Loucy (cell line): ENCODE measurements at regions not wholly inside any gene's neighbourhood (a gene's known extent, or its start where the extent isn't known, plus 50 kb on each side); places are given as distances from the start of the nearest gene placed in this dataset.

ENCODE experiments used
- H2AFZ ChIP-seq: fragments of 200-600 bp; sonication (generic); 2 replicates; pipeline ENCODE4 v1.6.0; 2016; ENCODE audit warnings: antibody characterized with exemption, mild to moderate bottlenecking, low read length, moderate library complexity
- H3F3A ChIP-seq: fragments of 200-600 bp; 2 replicates; pipeline ENCODE4 v1.6.0; 2016; ENCODE audit warnings: antibody characterized with exemption, low read depth, mild to moderate bottlenecking
- H3K27me3 ChIP-seq: fragments of 200-600 bp; sonication (generic); 2 replicates; pipeline ENCODE4 v1.6.1; 2014; ENCODE audit warnings: low read length, mild to moderate bottlenecking; ENCODE audit not compliant: insufficient read depth, poor library complexity, severe bottlenecking
- H3K36me3 ChIP-seq: fragments of 200-600 bp; sonication (generic); 2 replicates; pipeline ENCODE4 v1.6.1; 2016; ENCODE audit warnings: low read length; ENCODE audit not compliant: insufficient read depth
- H3K4me1 ChIP-seq: fragments of 200-600 bp; sonication (generic); 2 replicates; pipeline ENCODE4 v1.5.1; 2014; ENCODE audit warnings: low read length, mild to moderate bottlenecking; ENCODE audit not compliant: insufficient read depth, poor library complexity, severe bottlenecking
- H3K4me2 ChIP-seq: fragments of 200-600 bp; sonication (generic); 2 replicates; pipeline ENCODE4 v1.6.0; 2014; ENCODE audit warnings: antibody characterized with exemption, low read length, low read depth, mild to moderate bottlenecking; ENCODE audit not compliant: poor library complexity, severe bottlenecking
- H3K4me3 ChIP-seq: fragments of 200-600 bp; sonication (generic); 2 replicates; pipeline ENCODE4 v1.5.1; 2014; ENCODE audit warnings: low read length, mild to moderate bottlenecking, mixed read lengths; ENCODE audit not compliant: poor library complexity, severe bottlenecking
- H3K79me2 ChIP-seq: fragments of 200-600 bp; sonication (generic); 2 replicates; pipeline ENCODE4 v1.6.1; 2014; ENCODE audit warnings: low read length; ENCODE audit not compliant: insufficient read depth
- H3K9ac ChIP-seq: fragments of 200-600 bp; sonication (generic); 2 replicates; pipeline ENCODE4 v1.6.0; 2014; ENCODE audit warnings: mild to moderate bottlenecking, low read depth, low read length, moderate library complexity; ENCODE audit not compliant: poor library complexity, severe bottlenecking
- H3K9me2 ChIP-seq: fragments of 200-600 bp; sonication (generic); replicated peaks from 2 replicates; pipeline ENCODE4 v1.6.1; 2016; ENCODE audit warnings: low read depth, low read length, mixed read lengths
- H3K9me3 ChIP-seq: fragments of 200-600 bp; sonication (generic); 2 replicates; pipeline ENCODE4 v1.6.1; 2014; ENCODE audit warnings: mild to moderate bottlenecking, antibody characterized with exemption, low read length, low read depth; ENCODE audit not compliant: insufficient read depth
- H4K20me1 ChIP-seq: fragments of 200-600 bp; sonication (generic); 2 replicates; pipeline ENCODE4 v1.6.0; 2014; ENCODE audit warnings: antibody characterized with exemption, low read length, mild to moderate bottlenecking; ENCODE audit not compliant: insufficient read depth, poor library complexity, severe bottlenecking
- EZH2phosphoT487 ChIP-seq: fragments of 200-600 bp; IDR thresholded peaks from 2 replicates; pipeline ENCODE4 v1.6.1; 2018; ENCODE audit warnings: antibody characterized with exemption, mild to moderate bottlenecking, moderate library complexity, borderline replicate concordance
- TF ChIP-seq, protein P1 (sequence below): fragments of 200-600 bp; sonication (generic); conservative IDR thresholded peaks from 2 replicates; pipeline ENCODE4 v1.5.1; 2014; ENCODE audit warnings: mild to moderate bottlenecking, antibody characterized with exemption, low read length

DNA sequence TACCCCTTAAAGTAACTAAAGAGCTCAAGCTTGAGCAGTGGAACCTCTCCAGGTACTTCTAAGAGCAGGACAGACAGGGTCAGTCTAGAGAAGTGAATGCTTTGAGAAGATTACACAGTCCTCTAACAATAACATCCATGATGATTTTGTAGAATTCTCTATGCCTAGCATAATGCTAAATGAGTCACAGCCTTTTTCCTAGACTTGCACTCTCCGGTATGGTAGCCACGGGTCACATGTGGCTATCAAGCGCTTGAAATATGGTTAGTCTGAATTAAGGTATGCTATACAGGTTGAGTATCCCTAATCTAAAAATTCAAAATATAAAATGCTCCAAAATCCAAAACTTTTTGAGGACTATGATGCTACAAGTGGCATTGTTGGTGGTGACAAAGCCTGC lies 166.6 kb upstream of the MKLN1 start:
- TF ChIP-seq EZH2phosphoT487 = no peak
- TF ChIP-seq, protein P1, sequence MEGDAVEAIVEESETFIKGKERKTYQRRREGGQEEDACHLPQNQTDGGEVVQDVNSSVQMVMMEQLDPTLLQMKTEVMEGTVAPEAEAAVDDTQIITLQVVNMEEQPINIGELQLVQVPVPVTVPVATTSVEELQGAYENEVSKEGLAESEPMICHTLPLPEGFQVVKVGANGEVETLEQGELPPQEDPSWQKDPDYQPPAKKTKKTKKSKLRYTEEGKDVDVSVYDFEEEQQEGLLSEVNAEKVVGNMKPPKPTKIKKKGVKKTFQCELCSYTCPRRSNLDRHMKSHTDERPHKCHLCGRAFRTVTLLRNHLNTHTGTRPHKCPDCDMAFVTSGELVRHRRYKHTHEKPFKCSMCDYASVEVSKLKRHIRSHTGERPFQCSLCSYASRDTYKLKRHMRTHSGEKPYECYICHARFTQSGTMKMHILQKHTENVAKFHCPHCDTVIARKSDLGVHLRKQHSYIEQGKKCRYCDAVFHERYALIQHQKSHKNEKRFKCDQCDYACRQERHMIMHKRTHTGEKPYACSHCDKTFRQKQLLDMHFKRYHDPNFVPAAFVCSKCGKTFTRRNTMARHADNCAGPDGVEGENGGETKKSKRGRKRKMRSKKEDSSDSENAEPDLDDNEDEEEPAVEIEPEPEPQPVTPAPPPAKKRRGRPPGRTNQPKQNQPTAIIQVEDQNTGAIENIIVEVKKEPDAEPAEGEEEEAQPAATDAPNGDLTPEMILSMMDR = no peak

DNA sequence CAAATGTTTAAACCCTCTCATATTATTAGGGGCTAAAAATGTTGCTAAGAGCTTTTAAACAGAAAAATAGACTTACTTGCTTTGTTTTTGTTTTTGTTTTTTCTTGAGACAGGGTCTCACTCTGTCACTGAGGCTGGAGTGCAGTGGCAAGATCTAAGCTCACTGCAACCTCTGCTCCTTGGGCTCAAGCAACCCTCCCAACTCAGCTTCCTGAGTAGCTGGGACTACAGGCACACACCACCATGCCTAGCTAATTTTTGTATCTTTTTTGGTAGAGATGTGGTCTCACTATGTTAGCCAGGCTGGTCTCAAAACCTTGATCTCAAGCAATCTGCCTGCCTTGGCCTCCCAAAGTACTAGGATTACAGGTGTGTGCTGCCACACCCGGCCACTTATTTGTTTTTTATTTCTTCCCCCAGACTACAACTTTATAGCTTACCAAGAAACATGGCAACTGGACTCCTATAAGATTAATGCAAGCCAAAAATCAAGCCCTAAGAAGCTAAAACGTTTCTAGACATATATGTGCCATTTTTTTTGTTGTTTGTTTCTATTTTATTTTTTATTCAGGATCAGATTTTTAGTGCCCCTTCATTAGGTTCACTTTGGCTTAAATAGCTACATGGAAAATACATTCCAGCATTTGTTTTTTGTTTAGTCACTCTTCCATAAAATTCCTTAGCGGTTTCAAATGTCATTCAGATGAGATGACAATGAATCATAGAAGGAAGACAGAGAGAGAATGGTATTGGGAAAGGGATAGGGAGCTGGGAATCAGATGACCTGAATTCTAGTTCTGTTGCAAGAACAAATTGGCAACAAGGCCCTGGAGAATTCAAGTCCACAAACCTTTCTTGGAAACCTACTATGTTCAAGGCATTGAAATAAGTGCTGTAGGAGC lies 163.4 kb upstream of the MKLN1 start:
- no peak overlapping the region for H2AFZ ChIP-seq
- no peaks in the 10 kb centered on the region for H3K36me3 ChIP-seq
- no peaks in the 10 kb centered on the region for H3K9me2 ChIP-seq
- no peaks in the 10 kb centered on the region for H3K79me2 ChIP-seq
- no peaks in the 10 kb centered on the region for H3K9me3 ChIP-seq
- no peaks in the 10 kb centered on the region for H3F3A ChIP-seq
- no peaks in the 10 kb centered on the region for H3K4me1 ChIP-seq
- no peaks in the 10 kb centered on the region for H3K27me3 ChIP-seq
- TF ChIP-seq, protein P1 = no peak
- TF ChIP-seq EZH2phosphoT487 = no peak
- H3K4me2 ChIP-seq = no peak overlapping the region
- no peak overlapping the region for H3K9ac ChIP-seq
- H4K20me1 ChIP-seq = no peaks in the 10 kb centered on the region
- H3K4me3 ChIP-seq = no peak overlapping the region

More for the DNA sequence above, 166.6 kb upstream of the MKLN1 start:
- H3K9me2 ChIP-seq = no peaks in the 10 kb centered on the region
- no peaks in the 10 kb centered on the region for H3K27me3 ChIP-seq
- H3K9ac ChIP-seq = no peak overlapping the region
- no peak overlapping the region for H3K4me2 ChIP-seq
- H3K4me3 ChIP-seq = no peak overlapping the region
- H3F3A ChIP-seq = no peaks in the 10 kb centered on the region
- no peaks in the 10 kb centered on the region for H3K79me2 ChIP-seq
- no peak overlapping the region for H2AFZ ChIP-seq
- no peaks in the 10 kb centered on the region for H3K36me3 ChIP-seq
- no peaks in the 10 kb centered on the region for H3K9me3 ChIP-seq
- no peaks in the 10 kb centered on the region for H4K20me1 ChIP-seq
- H3K4me1 ChIP-seq = no peaks in the 10 kb centered on the region

DNA sequence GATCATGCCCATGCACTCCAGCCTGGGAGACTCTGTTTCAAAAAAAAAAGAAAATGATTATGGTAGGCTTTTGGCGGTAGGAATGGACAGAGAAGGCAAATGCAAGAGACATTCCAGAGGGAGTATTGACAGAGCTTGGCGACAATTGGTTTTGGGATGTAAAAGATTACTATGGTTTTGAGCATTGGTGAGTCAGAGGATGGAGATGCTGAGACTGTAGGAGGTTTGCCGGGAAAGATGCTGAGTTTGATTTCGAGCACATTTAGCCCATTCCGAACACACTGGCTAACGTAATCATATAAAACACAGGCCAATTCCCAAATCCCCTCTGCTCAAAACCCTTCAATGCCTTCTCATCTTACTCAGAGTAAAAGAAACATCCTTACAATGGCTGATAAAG lies 161.6 kb upstream of the MKLN1 start:
- H3K4me1 ChIP-seq = no peaks in the 10 kb centered on the region
- H3K4me3 ChIP-seq = no peak overlapping the region
- no peaks in the 10 kb centered on the region for H3K9me3 ChIP-seq
- H3K9me2 ChIP-seq = no peaks in the 10 kb centered on the region
- H4K20me1 ChIP-seq = no peaks in the 10 kb centered on the region
- no peaks in the 10 kb centered on the region for H3F3A ChIP-seq
- H3K79me2 ChIP-seq = no peaks in the 10 kb centered on the region
- no peak overlapping the region for H2AFZ ChIP-seq
- no peaks in the 10 kb centered on the region for H3K27me3 ChIP-seq
- no peaks in the 10 kb centered on the region for H3K36me3 ChIP-seq
- TF ChIP-seq, protein P1 = no peak
- H3K4me2 ChIP-seq = no peak overlapping the region
- no peak overlapping the region for H3K9ac ChIP-seq
